ENCODE measurements at regions not wholly inside any gene's neighbourhood (a gene's known extent, or its start where the extent isn't known, plus 50 kb on each side); places are given as distances from the start of the nearest gene placed in this dataset.

- no peak for TF ChIP-seq GATA2 (IDR thresholded peaks at IDR 0.05; ENCODE audit: low read depth, low read length)
- TF ChIP-seq GATA3 (IDR thresholded peaks at IDR 0.05; ENCODE audit: low read depth, low read length) = no peak
Observed at GRCh38 chr14:94706133-94706532, 63.8 kb downstream of the GSC start.

All from SH-SY5Y (cell line).